SK-N-DZ (cell line): ENCODE measurements at regions not wholly inside any gene's neighbourhood (a gene's known extent, or its start where the extent isn't known, plus 50 kb on each side); places are given as distances from the start of the nearest gene placed in this dataset.
"Not testable (repeated sequence)": the region's sequence is repeated elsewhere in the genome, so short reads cannot be mapped to it uniquely, and the experiment has no call there.

Experiments used
- DNase-seq: peaks from one replicate; pipeline ENCODE4 v3.0.0-alpha.2; 2015; ENCODE audit warnings: low spot score

- not testable (repeated sequence) for DNase-seq
These were observed 289.4 kb downstream of the CNTNAP3B start for GRCh38 chr9:41839786-41840185.

- not testable (repeated sequence) for DNase-seq
These were observed 290.3 kb downstream of the CNTNAP3B start for GRCh38 chr9:41838953-41839352.

- not testable (repeated sequence) for DNase-seq
These were observed 290.7 kb downstream of the CNTNAP3B start for GRCh38 chr9:41838562-41838851.

- DNase-seq, result not testable (repeated sequence)
These were observed 291.3 kb downstream of the CNTNAP3B start for GRCh38 chr9:41837684-41838561.

- DNase-seq, result not testable (repeated sequence)
These were observed 296.1 kb downstream of the CNTNAP3B start for GRCh38 chr9:41833108-41833507.

GRCh38 chr9:41824723-41825122 lies 304.5 kb downstream of the CNTNAP3B start:
- not testable (repeated sequence) for DNase-seq

- DNase-seq, result not testable (repeated sequence)
These were observed 326.5 kb downstream of the CNTNAP3B start for GRCh38 chr9:41802706-41803105.

GRCh38 chr9:41798684-41799083 lies 330.5 kb downstream of the CNTNAP3B start:
- not testable (repeated sequence) for DNase-seq

- not testable (repeated sequence) for DNase-seq
These were observed 338.4 kb downstream of the CNTNAP3B start for GRCh38 chr9:41790719-41791363.

- not testable (repeated sequence) for DNase-seq
These were observed 339.2 kb downstream of the CNTNAP3B start for GRCh38 chr9:41790007-41790406.

- not testable (repeated sequence) for DNase-seq
These were observed 339.8 kb downstream of the CNTNAP3B start for GRCh38 chr9:41789387-41789786.

- not testable (repeated sequence) for DNase-seq
These were observed 341.3 kb downstream of the CNTNAP3B start for GRCh38 chr9:41787951-41788350.

- not testable (repeated sequence) for DNase-seq
These were observed 342.0 kb downstream of the CNTNAP3B start for GRCh38 chr9:41787270-41787669.

GRCh38 chr9:41784006-41784405 lies 345.2 kb downstream of the CNTNAP3B start:
- DNase-seq, result not testable (repeated sequence)

- DNase-seq, result not testable (repeated sequence)
These were observed 346.0 kb downstream of the CNTNAP3B start for GRCh38 chr9:41783070-41783810.

- not testable (repeated sequence) for DNase-seq
These were observed 347.3 kb downstream of the CNTNAP3B start for GRCh38 chr9:41781899-41782298.

- not testable (repeated sequence) for DNase-seq
These were observed 349.3 kb downstream of the CNTNAP3B start for GRCh38 chr9:41779897-41780406.

- not testable (repeated sequence) for DNase-seq
These were observed 350.0 kb downstream of the CNTNAP3B start for GRCh38 chr9:41779192-41779591.

GRCh38 chr9:41778535-41779071 lies 350.6 kb downstream of the CNTNAP3B start:
- not testable (repeated sequence) for DNase-seq

GRCh38 chr9:41777536-41777935 lies 351.7 kb downstream of the CNTNAP3B start:
- DNase-seq, result not testable (repeated sequence)

- not testable (repeated sequence) for DNase-seq
These were observed 356.7 kb downstream of the CNTNAP3B start for GRCh38 chr9:41772541-41772940.
